GM13976 (cell line): ENCODE measurements at regions not wholly inside any gene's neighbourhood (a gene's known extent, or its start where the extent isn't known, plus 50 kb on each side); places are given as distances from the start of the nearest gene placed in this dataset.

Experiments
- DNase-seq: peaks from one replicate; pipeline ENCODE4 v3.0.0; 2012; ENCODE audit warnings: low spot score
- in situ Hi-C: fragments of 300-500 bp; cut with MboI; formaldehyde crosslinking; loops from one replicate; pipeline ENCODE4 v1.12.0; 2022; ENCODE audit warnings: low sequenced_read_pairs, mixed read lengths, inconsistent platforms; ENCODE audit not compliant: unreplicated experiment
- TF ChIP-seq, protein P1 (sequence below): IDR thresholded peaks from 2 replicates; pipeline ENCODE4 v1.5.1; 2012; ENCODE audit warnings: borderline replicate concordance, mild to moderate bottlenecking; ENCODE audit not compliant: insufficient read depth; ENCODE audit errors: extremely low read depth, missing control alignments, control extremely low read depth

DNA sequence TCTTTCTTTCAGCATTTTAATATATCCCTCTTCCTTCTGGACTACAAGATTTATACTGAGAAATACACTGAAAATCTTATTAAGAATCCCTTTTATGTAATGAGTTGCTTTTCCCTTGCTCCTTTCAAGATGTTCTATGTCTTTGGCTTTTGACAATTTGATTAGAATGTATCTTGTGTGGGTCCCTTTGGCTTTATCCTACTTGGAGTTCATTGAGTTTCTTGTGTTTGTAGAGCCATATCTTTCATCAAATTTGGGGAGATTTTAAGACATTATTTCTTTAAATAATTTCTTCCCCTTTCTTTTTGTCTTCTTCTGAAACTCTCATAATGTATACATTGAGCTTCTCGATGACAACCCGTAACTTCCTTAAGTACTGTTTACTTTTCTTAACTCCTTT lies 739.9 kb upstream of the AMOT start:
- DNase-seq, result no peak
- TF ChIP-seq, protein P1, sequence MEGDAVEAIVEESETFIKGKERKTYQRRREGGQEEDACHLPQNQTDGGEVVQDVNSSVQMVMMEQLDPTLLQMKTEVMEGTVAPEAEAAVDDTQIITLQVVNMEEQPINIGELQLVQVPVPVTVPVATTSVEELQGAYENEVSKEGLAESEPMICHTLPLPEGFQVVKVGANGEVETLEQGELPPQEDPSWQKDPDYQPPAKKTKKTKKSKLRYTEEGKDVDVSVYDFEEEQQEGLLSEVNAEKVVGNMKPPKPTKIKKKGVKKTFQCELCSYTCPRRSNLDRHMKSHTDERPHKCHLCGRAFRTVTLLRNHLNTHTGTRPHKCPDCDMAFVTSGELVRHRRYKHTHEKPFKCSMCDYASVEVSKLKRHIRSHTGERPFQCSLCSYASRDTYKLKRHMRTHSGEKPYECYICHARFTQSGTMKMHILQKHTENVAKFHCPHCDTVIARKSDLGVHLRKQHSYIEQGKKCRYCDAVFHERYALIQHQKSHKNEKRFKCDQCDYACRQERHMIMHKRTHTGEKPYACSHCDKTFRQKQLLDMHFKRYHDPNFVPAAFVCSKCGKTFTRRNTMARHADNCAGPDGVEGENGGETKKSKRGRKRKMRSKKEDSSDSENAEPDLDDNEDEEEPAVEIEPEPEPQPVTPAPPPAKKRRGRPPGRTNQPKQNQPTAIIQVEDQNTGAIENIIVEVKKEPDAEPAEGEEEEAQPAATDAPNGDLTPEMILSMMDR, result no peak
- in situ Hi-C loops, result no loop called here

GRCh38 chrX:113558576-113558975 lies 717.9 kb upstream of the AMOT start:
- TF ChIP-seq, protein P1, result no peak
- in situ Hi-C loops, result no loop called here
- no peak for DNase-seq

DNA sequence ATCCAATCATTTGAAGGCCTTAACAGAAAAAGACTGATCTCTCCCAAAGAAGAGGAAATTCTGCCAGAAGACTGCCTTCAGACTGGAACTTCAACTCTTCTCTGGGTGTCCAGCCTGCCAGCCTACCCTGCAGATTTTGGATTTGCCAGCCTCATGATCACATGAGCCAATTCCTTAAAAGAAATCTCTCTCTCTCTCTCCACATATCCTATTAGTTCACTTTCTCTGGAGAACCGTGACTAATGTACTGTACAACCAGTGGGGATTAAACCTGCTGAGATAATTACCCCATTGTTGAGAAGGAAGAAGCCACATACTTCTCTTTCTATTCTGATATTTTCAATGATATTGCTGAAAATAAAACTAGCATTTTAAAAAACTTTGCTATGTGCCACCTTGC lies 711.3 kb upstream of the AMOT start:
- in situ Hi-C loops, result no loop called here
- DNase-seq, result no peak
- TF ChIP-seq, protein P1, result no peak

- TF ChIP-seq, protein P1, result no peak
- no peak for DNase-seq
- in situ Hi-C loops, result no loop called here
These were observed 707.8 kb upstream of the AMOT start for GRCh38 chrX:113548308-113549015.

- TF ChIP-seq, protein P1, result no peak
- no peak for DNase-seq
- in situ Hi-C loops, result no loop called here
These were observed 704.4 kb upstream of the AMOT start for GRCh38 chrX:113545040-113545439.

DNA sequence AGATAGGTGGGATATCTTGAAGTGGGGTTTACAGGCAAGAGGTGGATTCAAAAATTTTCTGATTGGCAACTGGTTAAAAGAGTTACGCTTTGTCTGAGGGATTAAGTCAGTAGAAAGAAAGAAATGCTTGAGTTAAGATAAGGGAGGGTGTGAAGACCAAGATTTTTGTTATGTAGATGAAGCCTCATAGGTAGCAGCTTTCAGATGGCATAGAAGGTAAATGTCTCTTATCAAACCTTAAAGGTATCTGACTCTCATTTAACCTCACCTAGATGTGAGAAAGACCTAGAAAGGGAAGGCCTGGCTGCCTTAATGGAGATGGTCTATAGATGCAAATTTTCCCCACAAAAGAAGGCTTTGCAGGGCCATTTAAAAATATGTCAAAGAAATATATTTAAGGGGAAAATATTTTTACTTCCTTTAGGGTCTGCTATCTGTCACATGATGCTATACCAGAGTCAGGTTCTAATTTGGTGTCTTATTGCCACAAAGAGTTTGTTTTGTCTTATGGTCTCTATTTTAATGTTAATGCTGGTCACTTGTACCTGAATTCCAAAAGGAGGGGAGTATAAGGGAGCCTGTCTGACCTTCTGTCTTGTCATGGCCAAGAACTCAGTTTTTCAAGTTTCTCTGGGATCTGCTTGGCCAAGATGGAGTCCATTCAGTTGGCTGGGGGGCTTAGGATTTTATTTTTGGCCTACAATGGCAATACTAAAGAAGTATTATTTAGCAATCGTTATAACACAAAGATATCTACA lies 699.1 kb upstream of the AMOT start:
- DNase-seq, result no peak
- TF ChIP-seq, protein P1, result no peak
- in situ Hi-C loops, result no loop called here
